Liver (tissue), 8 donors: ENCODE measurements at regions not wholly inside any gene's neighbourhood (a gene's known extent, or its start where the extent isn't known, plus 50 kb on each side); places are given as distances from the start of the nearest gene placed in this dataset.

Experiments used
- DNase-seq: peaks from one replicate; pipeline ENCODE4 v3.0.0-alpha.2; 2017; ENCODE audit warnings: low spot score
- H3K27ac ChIP-seq, 2 donors: one replicate each; pipeline ENCODE4 v1.7.0; 2013; ENCODE audit warnings: inconsistent platforms in 2 of 2, low read length in 2 of 2, control low read depth in 1 of 2, low read depth in 1 of 2, mild to moderate bottlenecking in 1 of 2
- H3K27me3 ChIP-seq, 4 donors: one replicate each; pipeline versions ENCODE4 v1.6.1 to v1.7.0; 2013; ENCODE audit warnings: low read length in 3 of 4, inconsistent platforms in 1 of 4, mild to moderate bottlenecking in 1 of 4, moderate library complexity in 1 of 4; ENCODE audit not compliant: control insufficient read depth in 4 of 4, insufficient read depth in 4 of 4
- H3K36me3 ChIP-seq, 4 donors: one replicate each; pipeline versions ENCODE4 v1.6.1 to v1.7.0; 2013; ENCODE audit warnings: low read length in 3 of 4, mild to moderate bottlenecking in 3 of 4, low read depth in 1 of 4, moderate library complexity in 1 of 4; ENCODE audit not compliant: control insufficient read depth in 4 of 4, insufficient read depth in 3 of 4
- H3K4me1 ChIP-seq, 4 donors: one replicate each; pipeline versions ENCODE4 v1.6.1 to v1.7.0; 2013; ENCODE audit warnings: low read length in 3 of 4, mild to moderate bottlenecking in 3 of 4, moderate library complexity in 1 of 4; ENCODE audit not compliant: control insufficient read depth in 4 of 4, insufficient read depth in 4 of 4
- H3K4me3 ChIP-seq, 3 donors: one replicate each; pipeline versions ENCODE4 v1.6.1 to v1.7.0; 2013; ENCODE audit warnings: low read length in 3 of 3, control low read depth in 1 of 3, low read depth in 1 of 3, mild to moderate bottlenecking in 1 of 3
- H3K9ac ChIP-seq, 2 donors: one replicate each; pipeline ENCODE4 v1.7.0; 2013; ENCODE audit warnings: low read length in 2 of 2, mild to moderate bottlenecking in 2 of 2, moderate library complexity in 2 of 2, control low read depth in 1 of 2, low read depth in 1 of 2
- H3K9me3 ChIP-seq, 4 donors: one replicate each; pipeline versions ENCODE4 v1.6.1 to v1.7.0; 2013; ENCODE audit warnings: low read length in 3 of 4; ENCODE audit not compliant: control insufficient read depth in 4 of 4
- EGR1 ChIP-seq, 2 donors: IDR thresholded peaks; 2 replicates each; pipeline ENCODE4 v1.6.1; 2016 to 2018; ENCODE audit warnings: antibody characterized with exemption in 2 of 2, low read depth in 2 of 2
- FOXA2 ChIP-seq: IDR thresholded peaks from 2 replicates; pipeline ENCODE4 v1.6.1; 2016; ENCODE audit warnings: antibody characterized with exemption
- GABPA ChIP-seq, 2 donors: IDR thresholded peaks in 1 of 2; conservative IDR thresholded peaks in 1 of 2; 2 replicates each; pipeline ENCODE4 v1.6.1; 2016; ENCODE audit warnings: antibody characterized with exemption in 2 of 2, mild to moderate bottlenecking in 1 of 2, moderate library complexity in 1 of 2
- HNF4A ChIP-seq, 2 donors: conservative IDR thresholded peaks; 2 replicates each; pipeline ENCODE4 v1.6.1; 2016; ENCODE audit warnings: antibody characterized with exemption in 2 of 2, mild to moderate bottlenecking in 2 of 2
- RXRA ChIP-seq, 2 donors: IDR thresholded peaks; 2 replicates each; pipeline ENCODE4 v1.6.1; 2017 to 2018; ENCODE audit warnings: antibody characterized with exemption in 2 of 2, mild to moderate bottlenecking in 1 of 2
- TAF1 ChIP-seq: conservative IDR thresholded peaks from 2 replicates; pipeline ENCODE4 v1.6.1; 2016; ENCODE audit warnings: antibody characterized with exemption, mild to moderate bottlenecking
- YY1 ChIP-seq: IDR thresholded peaks from 2 replicates; pipeline ENCODE4 v1.6.1; 2016; ENCODE audit warnings: antibody characterized with exemption, mild to moderate bottlenecking
- WGBS: extraction: QIAGEN DNeasy Blood & Tissue Kit; methylation state at CpG from one replicate; pipeline ENCODE4 v1.1.7; 2013; 5-methylcytosine and 5-hydroxymethylcytosine counted together
- TF ChIP-seq, protein P1 (sequence below): fragments of 150-350 bp; IDR thresholded peaks from 2 replicates; pipeline ENCODE4 v1.5.1; 2017; ENCODE audit warnings: improper control_type of control experiment, low read depth, low read length; ENCODE audit not compliant: missing input control
- TF ChIP-seq, protein P2 (sequence below): IDR thresholded peaks from 2 replicates; pipeline ENCODE4 v1.6.1; 2016; ENCODE audit warnings: antibody characterized with exemption
- donor health status: healthy.
- donor health status: healthy.
- donor health status: healthy.
- donor health status: healthy.
- donor health status: healthy.

DNA sequence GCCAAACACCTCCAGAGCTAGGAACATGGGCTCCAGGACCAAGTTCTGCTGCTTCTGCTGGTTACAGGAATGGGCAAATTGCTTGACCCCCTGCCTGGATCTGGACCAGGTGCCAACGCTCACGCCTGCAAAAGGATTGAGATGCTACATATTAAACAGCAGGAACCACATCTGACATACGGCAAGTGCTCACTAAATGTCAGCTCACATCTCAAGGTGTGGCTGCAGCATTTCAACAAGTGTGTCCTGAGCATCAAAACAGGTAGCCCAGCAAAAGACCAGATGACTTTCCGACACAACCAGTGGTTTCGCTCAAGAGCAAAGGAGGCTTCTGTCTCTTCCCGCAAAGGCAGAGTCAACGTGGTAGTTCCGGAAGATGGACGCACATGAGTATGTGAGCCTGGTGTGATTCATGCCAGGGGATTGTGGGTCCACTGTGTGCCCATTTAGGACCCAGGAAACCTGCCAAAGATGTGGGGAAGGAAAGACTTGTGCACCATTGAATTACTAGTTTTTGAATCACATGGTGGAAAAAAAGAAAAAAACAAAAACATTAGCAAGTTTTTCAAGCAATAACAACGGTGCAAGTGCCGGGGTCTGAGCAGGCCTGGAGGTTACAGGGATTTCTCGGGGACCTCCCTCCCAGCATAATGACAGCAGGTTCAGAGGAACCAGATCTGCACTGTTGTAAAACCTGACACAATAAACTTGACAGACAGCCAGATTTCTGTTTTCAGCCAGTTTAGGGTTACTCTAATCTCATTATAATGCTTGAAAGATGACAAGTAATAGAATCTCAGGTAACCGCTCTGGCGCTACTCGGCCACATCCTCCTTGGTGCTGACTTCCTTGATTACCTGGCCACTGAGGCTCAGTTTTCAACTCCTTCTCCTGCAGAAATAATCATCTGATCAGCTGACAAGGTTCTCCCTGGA, 77.9 kb downstream of the SOX1 start:
- Histone ChIP-seq H3K36me3 (no peaks in the 10 kb centered on the region), H3K9ac (no peak overlapping the region), H3K27ac (no peak overlapping the region), H3K4me1 (no peaks in the 10 kb centered on the region), H3K9me3 (no peaks in the 10 kb centered on the region), H3K4me3 (no peak overlapping the region), H3K27me3 (no peaks in the 10 kb centered on the region)
- TF ChIP-seq GABPA (IDR thresholded peaks at IDR 0.05 in 1 of 2, conservative IDR thresholded peaks at IDR 0.05 in 1 of 2) (no peak), YY1 (no peak), EGR1 (IDR thresholded peaks at IDR 0.05; ENCODE audit: low read depth in 2 of 2) (no peak), HNF4A (conservative IDR thresholded peaks at IDR 0.05) (no peak), TAF1 (no peak), FOXA2 (no peak)
- TF ChIP-seq, protein P1, sequence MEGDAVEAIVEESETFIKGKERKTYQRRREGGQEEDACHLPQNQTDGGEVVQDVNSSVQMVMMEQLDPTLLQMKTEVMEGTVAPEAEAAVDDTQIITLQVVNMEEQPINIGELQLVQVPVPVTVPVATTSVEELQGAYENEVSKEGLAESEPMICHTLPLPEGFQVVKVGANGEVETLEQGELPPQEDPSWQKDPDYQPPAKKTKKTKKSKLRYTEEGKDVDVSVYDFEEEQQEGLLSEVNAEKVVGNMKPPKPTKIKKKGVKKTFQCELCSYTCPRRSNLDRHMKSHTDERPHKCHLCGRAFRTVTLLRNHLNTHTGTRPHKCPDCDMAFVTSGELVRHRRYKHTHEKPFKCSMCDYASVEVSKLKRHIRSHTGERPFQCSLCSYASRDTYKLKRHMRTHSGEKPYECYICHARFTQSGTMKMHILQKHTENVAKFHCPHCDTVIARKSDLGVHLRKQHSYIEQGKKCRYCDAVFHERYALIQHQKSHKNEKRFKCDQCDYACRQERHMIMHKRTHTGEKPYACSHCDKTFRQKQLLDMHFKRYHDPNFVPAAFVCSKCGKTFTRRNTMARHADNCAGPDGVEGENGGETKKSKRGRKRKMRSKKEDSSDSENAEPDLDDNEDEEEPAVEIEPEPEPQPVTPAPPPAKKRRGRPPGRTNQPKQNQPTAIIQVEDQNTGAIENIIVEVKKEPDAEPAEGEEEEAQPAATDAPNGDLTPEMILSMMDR = no peak
- TF ChIP-seq, protein P2, sequence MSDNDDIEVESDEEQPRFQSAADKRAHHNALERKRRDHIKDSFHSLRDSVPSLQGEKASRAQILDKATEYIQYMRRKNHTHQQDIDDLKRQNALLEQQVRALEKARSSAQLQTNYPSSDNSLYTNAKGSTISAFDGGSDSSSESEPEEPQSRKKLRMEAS = no peak
- no peak for DNase-seq
- WGBS = 82% methylated on average over 15 of the region's 15 CpGs

DNA sequence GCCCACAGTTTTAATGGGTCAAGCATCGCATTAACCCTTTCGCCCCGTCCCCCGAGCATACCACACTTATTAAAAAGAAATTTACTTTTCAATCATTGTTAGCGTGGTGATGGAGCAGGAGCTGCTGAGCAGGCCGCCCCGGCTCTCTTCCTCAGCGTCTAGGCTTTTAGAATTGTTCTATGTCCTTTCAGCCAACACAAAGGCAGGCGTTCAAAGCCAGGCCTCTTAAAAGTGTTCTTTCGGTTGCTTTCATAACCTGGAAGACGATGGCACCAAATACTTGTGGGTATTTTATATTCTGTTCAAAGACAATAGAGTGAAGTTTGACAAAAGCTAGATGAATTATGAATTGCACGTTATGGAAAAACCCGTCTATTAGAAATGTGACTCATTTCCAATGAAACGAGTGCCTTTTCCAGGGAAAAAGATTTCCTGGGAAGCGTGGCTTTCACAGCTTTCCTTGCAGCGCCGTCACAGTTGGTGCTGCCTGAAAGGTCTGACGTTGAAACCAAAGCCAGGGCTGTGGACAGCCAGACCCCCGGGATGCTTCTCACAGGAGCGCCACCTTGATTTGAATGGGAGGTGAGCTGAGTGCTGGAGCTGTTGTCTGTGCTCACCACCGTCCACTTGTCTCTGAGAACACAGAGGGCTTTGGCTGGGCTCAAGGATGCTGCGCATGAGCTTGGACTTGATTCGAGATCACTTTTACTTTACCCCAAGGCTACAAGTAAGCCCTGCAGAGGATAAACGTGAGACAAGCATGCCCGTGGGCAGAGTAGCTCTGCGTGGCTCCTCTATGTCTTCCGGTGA, 78.8 kb downstream of the SOX1 start:
- Histone ChIP-seq H3K27ac (no peak overlapping the region), H3K36me3 (no peaks in the 10 kb centered on the region), H3K9me3 (no peaks in the 10 kb centered on the region), H3K27me3 (no peaks in the 10 kb centered on the region), H3K4me3 (no peak overlapping the region), H3K9ac (no peak overlapping the region), H3K4me1 (no peaks in the 10 kb centered on the region)
- 85% methylated on average over 27 of the region's 27 CpGs for WGBS
- no peak for DNase-seq
- no peak for TF ChIP-seq RXRA (IDR thresholded peaks at IDR 0.05)

DNA sequence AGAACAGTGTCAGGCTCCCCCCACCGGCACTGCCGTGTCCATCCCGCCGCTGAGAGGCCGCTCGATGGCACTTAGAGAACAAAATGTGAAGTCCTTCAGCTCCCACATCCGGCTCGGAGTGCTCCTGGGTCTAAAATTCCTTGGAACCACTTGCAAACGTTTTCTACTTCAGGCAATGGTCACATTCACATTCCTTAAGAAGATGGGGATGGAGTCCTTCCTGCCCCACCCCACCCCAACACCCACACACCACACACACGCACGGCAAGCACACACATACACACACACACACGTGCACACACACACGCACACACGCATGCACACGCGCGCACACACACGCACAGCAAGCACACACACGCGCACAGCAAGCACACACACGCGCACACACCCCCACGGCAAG, 83.4 kb downstream of the SOX1 start:
- TF ChIP-seq, protein P1 = no peak
- H3K27me3 ChIP-seq = no peaks in the 10 kb centered on the region
- H3K36me3 ChIP-seq = no peaks in the 10 kb centered on the region
- no peaks in the 10 kb centered on the region for H3K4me1 ChIP-seq
- DNase-seq = no peak
- H3K27ac ChIP-seq = no peak overlapping the region
- 92% methylated on average over 23 of the region's 23 CpGs for WGBS
- H3K9me3 ChIP-seq = no peaks in the 10 kb centered on the region
- no peak overlapping the region for H3K9ac ChIP-seq
- H3K4me3 ChIP-seq = no peak overlapping the region
